ENCODE measurements at regions not wholly inside any gene's neighbourhood (a gene's known extent, or its start where the extent isn't known, plus 50 kb on each side); places are given as distances from the start of the nearest gene placed in this dataset.

GRCh38 chr1:9419369-9420041 is 119.8 kb upstream of the SLC25A33 start:
- no peaks in the 10 kb centered on the region for H3K4me1 ChIP-seq (ENCODE audit: insufficient read depth, low read length)
- 0 out of 2 replicates have a peak, but pooled peaks cover 3% of the 10 kb centered on the region for H3K9me3 ChIP-seq (ENCODE audit: control insufficient read depth, insufficient read depth, low read length)
- no peaks in the 10 kb centered on the region for H3K36me3 ChIP-seq (ENCODE audit: insufficient read depth, low read length)
- H3K9ac ChIP-seq (ENCODE audit: low read depth, low read length) = no peak overlapping the region

GRCh38 chr1:9420835-9421532 is 118.3 kb upstream of the SLC25A33 start:
- H3K4me1 ChIP-seq (ENCODE audit: insufficient read depth, low read length) = no peaks in the 10 kb centered on the region
- H3K9me3 ChIP-seq (ENCODE audit: control insufficient read depth, insufficient read depth, low read length) = no peaks in the 10 kb centered on the region
- H3K9ac ChIP-seq (ENCODE audit: low read depth, low read length) = no peak overlapping the region
- no peaks in the 10 kb centered on the region for H3K36me3 ChIP-seq (ENCODE audit: insufficient read depth, low read length)

GRCh38 chr1:9421533-9421873 is 117.8 kb upstream of the SLC25A33 start:
- Histone ChIP-seq H3K9ac (ENCODE audit: low read depth, low read length) (no peak overlapping the region), H3K36me3 (ENCODE audit: insufficient read depth, low read length) (no peaks in the 10 kb centered on the region), H3K4me1 (ENCODE audit: insufficient read depth, low read length) (no peaks in the 10 kb centered on the region)

DNA sequence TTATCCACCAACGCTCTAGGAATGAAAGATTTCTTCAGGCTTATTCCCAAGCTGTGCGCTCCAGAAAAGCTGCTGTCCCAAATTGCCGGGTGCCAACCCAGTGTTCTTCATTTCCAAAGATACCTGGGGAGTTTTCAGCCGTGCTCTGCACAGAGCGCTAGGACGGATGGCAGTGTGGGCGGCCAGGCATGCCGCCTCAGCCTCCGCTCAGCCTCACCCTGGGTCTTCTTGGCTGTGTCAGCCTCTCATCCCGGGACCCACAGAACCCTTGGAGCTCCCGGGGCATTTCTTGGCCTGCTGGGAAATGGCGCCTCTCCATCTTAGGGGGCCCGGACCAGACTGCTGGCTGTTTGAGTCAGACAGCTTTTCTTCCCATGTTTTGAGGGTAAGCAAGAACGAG is 116.9 kb upstream of the SLC25A33 start:
- Histone ChIP-seq H3K9me3 (ENCODE audit: control insufficient read depth, insufficient read depth, low read length) (no peaks in the 10 kb centered on the region), H3K4me1 (ENCODE audit: insufficient read depth, low read length) (no peaks in the 10 kb centered on the region), H3K9ac (ENCODE audit: low read depth, low read length) (no peak overlapping the region), H3K36me3 (ENCODE audit: insufficient read depth, low read length) (no peaks in the 10 kb centered on the region)

More at GRCh38 chr1:9421533-9421873, 117.8 kb upstream of the SLC25A33 start:
- no peaks in the 10 kb centered on the region for H3K9me3 ChIP-seq (ENCODE audit: control insufficient read depth, insufficient read depth, low read length)

DNA sequence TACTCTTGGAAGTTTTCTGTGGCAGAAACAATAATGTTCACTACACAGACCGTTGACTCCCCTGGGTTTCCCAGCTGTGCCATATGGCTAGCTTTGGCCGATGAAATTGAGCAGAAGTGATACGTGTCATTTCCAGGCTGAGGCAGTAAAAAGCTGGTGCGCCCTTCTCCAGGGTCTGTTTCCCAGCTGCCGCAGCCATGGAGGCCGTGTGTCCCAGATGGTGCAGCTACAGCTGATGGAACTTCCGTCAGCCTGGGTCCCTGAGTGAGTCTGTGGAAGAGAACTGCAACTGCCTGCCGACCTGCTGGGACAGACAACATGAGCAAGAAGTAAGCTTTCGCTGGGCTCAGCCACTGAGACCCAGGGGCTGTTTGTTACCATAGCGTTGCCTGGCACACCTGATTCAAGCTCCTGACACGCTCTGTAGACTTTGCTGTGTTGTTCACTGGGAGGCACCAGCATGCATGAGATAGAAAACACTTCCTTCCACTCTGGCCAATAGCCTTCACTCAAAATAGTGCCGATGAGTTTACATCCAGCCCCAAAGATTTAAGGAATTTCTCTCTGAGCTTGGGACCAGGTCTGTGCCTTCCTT is 116.3 kb upstream of the SLC25A33 start:
- Histone ChIP-seq H3K36me3 (ENCODE audit: insufficient read depth, low read length) (no peaks in the 10 kb centered on the region), H3K9me3 (ENCODE audit: control insufficient read depth, insufficient read depth, low read length) (no peaks in the 10 kb centered on the region), H3K4me1 (ENCODE audit: insufficient read depth, low read length) (no peaks in the 10 kb centered on the region), H3K9ac (ENCODE audit: low read depth, low read length) (no peak overlapping the region)

DNA sequence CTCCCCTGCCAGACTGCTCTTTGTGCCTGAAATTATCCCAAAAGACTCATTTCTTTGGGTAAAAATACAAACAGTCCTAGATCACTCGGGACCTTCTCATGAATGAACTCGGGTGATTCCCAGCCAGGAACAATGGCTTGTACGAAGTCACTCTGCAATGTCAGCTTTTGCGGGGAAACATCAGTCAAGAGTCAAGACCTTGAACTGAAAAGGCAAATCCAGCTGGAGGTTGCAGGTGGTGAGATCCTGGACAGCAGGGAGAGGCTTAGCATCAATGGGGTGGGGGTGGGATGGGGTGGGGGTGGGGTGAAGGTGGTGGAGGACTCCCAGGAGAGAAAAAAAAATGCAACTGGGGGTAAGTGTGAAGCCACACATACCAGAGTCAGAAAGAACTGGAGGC is 115.0 kb upstream of the SLC25A33 start:
- H3K9ac ChIP-seq (ENCODE audit: low read depth, low read length) = no peak overlapping the region
- no peaks in the 10 kb centered on the region for H3K9me3 ChIP-seq (ENCODE audit: control insufficient read depth, insufficient read depth, low read length)
- no peaks in the 10 kb centered on the region for H3K4me1 ChIP-seq (ENCODE audit: insufficient read depth, low read length)
- H3K36me3 ChIP-seq (ENCODE audit: insufficient read depth, low read length) = no peaks in the 10 kb centered on the region

- Histone ChIP-seq H3K9ac (ENCODE audit: low read depth, low read length) (no peak overlapping the region), H3K9me3 (ENCODE audit: control insufficient read depth, insufficient read depth, low read length) (no peaks in the 10 kb centered on the region), H3K4me1 (ENCODE audit: insufficient read depth, low read length) (no peaks in the 10 kb centered on the region), H3K36me3 (ENCODE audit: insufficient read depth, low read length) (no peaks in the 10 kb centered on the region)
Measured at GRCh38 chr1:9425859-9426258, 113.4 kb upstream of the SLC25A33 start.

DNA sequence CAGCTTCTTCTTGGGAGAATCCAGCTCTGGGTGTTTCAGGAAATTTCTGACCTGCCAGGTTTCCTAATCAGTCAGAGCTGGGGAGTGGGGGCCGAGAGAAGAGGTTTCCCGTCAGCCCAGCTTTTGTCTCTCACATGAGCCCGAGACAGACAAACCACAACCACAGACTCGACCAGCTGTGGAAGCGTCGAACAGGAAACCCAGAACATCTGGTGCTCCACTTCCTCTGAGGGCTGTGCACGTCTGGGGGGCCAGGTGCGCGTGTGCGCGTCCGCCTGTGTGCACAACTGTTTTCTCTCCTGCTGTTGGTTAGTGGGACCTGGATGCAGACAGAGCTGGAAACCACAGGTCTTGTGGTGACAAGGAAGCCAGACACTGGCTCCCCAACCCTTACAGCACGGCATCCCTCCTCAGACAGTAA is 113.0 kb upstream of the SLC25A33 start:
- H3K36me3 ChIP-seq (ENCODE audit: insufficient read depth, low read length) = no peaks in the 10 kb centered on the region
- H3K4me1 ChIP-seq (ENCODE audit: insufficient read depth, low read length) = no peaks in the 10 kb centered on the region
- H3K9ac ChIP-seq (ENCODE audit: low read depth, low read length) = no peak overlapping the region
- H3K9me3 ChIP-seq (ENCODE audit: control insufficient read depth, insufficient read depth, low read length) = no peaks in the 10 kb centered on the region

DNA sequence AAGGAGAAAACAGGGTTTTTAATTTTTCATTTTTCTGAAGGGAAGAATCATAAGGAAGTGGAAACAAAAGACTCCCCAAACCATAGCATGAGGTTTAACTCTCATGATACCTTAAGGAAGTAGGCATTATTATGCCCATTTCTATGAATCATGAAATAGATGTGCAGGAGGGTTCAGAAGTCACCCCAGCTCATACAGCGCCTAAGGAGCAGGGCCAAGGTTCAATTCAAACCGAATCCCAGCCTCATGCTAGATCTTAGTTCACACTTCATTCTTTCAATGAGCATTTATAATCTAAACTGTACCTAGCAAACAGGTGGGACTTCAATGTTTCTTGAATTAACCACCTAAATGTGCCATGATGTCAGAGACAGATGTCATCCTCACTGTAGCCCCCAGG is 111.9 kb upstream of the SLC25A33 start:
- no peaks in the 10 kb centered on the region for H3K9me3 ChIP-seq (ENCODE audit: control insufficient read depth, insufficient read depth, low read length)
- no peak overlapping the region for H3K9ac ChIP-seq (ENCODE audit: low read depth, low read length)
- no peaks in the 10 kb centered on the region for H3K4me1 ChIP-seq (ENCODE audit: insufficient read depth, low read length)
- no peaks in the 10 kb centered on the region for H3K36me3 ChIP-seq (ENCODE audit: insufficient read depth, low read length)

- Histone ChIP-seq H3K4me1 (ENCODE audit: insufficient read depth, low read length) (no peaks in the 10 kb centered on the region), H3K36me3 (ENCODE audit: insufficient read depth, low read length) (no peaks in the 10 kb centered on the region), H3K9ac (ENCODE audit: low read depth, low read length) (peak overlapping the region; percentile 78), H3K9me3 (ENCODE audit: control insufficient read depth, insufficient read depth, low read length) (no peaks in the 10 kb centered on the region)
Measured at GRCh38 chr1:9428601-9429341, 110.5 kb upstream of the SLC25A33 start.

DNA sequence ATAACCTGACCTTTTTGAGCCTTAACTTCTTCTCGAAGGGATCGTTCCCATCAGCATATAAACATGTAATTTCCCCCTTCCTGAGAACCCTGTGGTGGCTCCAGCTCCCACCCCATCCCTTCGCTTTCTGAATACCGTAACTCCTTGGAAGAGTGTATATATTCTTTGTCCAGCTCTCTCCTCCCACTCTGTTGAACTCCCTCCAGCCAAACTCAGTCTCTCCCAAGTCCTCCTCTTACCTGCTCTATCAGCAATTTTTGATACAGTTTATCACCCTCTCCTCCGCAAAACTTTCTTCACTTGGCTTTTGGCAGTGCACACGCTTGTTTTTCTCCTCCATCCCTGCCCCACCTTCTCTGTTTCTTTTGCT is 109.9 kb upstream of the SLC25A33 start:
- H3K36me3 ChIP-seq (ENCODE audit: insufficient read depth, low read length) = no peaks in the 10 kb centered on the region
- H3K9me3 ChIP-seq (ENCODE audit: control insufficient read depth, insufficient read depth, low read length) = no peaks in the 10 kb centered on the region
- peak overlapping the region; percentile 78 for H3K9ac ChIP-seq (ENCODE audit: low read depth, low read length)
- H3K4me1 ChIP-seq (ENCODE audit: insufficient read depth, low read length) = no peaks in the 10 kb centered on the region

- Histone ChIP-seq H3K4me1 (ENCODE audit: insufficient read depth, low read length) (peaks cover 12% of the 10 kb centered on the region; the same call in 1 of the 2 replicates), H3K9ac (ENCODE audit: low read depth, low read length) (no peak overlapping the region), H3K9me3 (ENCODE audit: control insufficient read depth, insufficient read depth, low read length) (no peaks in the 10 kb centered on the region), H3K36me3 (ENCODE audit: insufficient read depth, low read length) (no peaks in the 10 kb centered on the region)
Measured at GRCh38 chr1:9434247-9435152, 104.8 kb upstream of the SLC25A33 start.

DNA sequence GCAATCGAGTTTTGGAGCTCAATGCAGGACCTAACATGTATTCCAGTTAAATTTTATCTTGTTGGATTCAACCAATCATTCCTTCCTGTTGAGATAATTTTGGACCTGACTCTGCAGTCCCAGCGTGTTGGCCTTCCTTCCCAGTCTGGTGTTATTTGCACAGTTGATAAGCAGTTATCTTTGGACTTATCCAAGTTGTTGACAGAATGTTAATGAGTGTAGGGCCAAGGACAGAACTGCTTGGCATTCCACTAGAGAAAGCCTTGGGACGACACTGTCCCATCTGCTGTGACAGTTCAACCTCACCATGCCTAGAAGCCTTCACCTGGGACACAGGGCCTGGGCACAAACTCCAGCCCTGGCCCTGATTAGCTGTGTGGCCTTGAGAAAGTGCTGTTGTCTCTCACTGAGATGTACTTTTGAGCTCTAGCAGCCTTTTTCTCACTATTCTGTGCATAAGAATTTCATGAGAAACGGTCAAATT is 104.1 kb upstream of the SLC25A33 start:
- Histone ChIP-seq H3K36me3 (ENCODE audit: insufficient read depth, low read length) (no peaks in the 10 kb centered on the region), H3K9me3 (ENCODE audit: control insufficient read depth, insufficient read depth, low read length) (no peaks in the 10 kb centered on the region), H3K9ac (ENCODE audit: low read depth, low read length) (no peak overlapping the region), H3K4me1 (ENCODE audit: insufficient read depth, low read length) (peaks cover 12% of the 10 kb centered on the region; the same call in 1 of the 2 replicates)
